ENCODE measurements at regions not wholly inside any gene's neighbourhood (a gene's known extent, or its start where the extent isn't known, plus 50 kb on each side); places are given as distances from the start of the nearest gene placed in this dataset.

DNA sequence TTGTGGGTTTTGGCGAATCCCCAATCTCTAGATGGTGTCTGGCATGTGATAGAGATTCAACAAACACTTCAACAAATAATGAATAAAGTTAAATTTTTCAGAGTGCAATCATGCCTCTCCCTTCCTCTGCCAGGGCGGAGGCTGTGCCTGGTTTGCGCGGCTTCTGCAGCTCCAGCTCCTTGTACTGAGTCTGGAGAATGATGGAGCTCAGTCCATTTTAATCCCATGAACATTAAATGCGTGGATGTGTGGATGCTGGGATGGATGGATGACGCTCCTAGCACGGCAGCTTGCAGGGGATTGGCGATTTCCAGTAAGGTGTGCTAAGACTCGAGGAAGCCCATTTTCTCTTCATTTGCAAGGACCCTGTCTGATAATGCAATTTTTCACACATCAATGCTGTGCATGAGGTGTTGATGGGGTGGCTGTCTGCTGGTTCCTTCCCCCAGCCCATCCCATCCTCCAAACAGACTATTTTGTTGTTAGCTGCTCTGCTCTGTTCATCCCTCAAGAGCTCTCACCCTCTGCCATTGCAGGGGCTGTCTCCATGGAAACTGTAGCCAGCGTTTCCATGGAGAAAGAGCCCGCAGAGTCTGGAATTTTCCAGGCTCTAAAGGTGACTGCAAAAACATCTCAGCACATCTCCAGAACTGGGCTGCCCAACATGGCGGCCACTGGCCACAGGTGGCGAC lies 92.6 kb upstream of the PEG3 start:
- intact Hi-C loops (cut with DNase I): no loop called here
- H3K9me3 ChIP-seq: peaks cover 0 to 7% of the 10 kb centered on the region in 2 donors
- no peak overlapping the region for H3K4me3 ChIP-seq
- no peak overlapping the region for H3K27ac ChIP-seq
- DNase-seq (ENCODE audit: low spot score in 2 of 2): no peak
- no peak for TF ChIP-seq CTCF (IDR thresholded peaks at IDR 0.05)
- no peaks in the 10 kb centered on the region for H3K36me3 ChIP-seq
- no peaks in the 10 kb centered on the region for H3K27me3 ChIP-seq
- H3K4me1 ChIP-seq: no peaks in the 10 kb centered on the region

- no peak for TF ChIP-seq CTCF (IDR thresholded peaks at IDR 0.05)
- H3K4me3 ChIP-seq: no peak overlapping the region
- peaks cover 0 to under 1% of the 10 kb centered on the region in 2 donors for H3K9me3 ChIP-seq
- intact Hi-C loops (cut with DNase I): no loop called here
- no peaks in the 10 kb centered on the region for H3K4me1 ChIP-seq
- H3K36me3 ChIP-seq: no peaks in the 10 kb centered on the region
- H3K27me3 ChIP-seq: no peaks in the 10 kb centered on the region
- no peak for DNase-seq (ENCODE audit: low spot score in 2 of 2)
- H3K27ac ChIP-seq: no peak overlapping the region
Observed at GRCh38 chr19:56934438-56935090, 94.0 kb upstream of the PEG3 start.

GRCh38 chr19:56939951-56940350 lies 99.4 kb upstream of the PEG3 start:
- Histone ChIP-seq H3K4me1 (no peaks in the 10 kb centered on the region), H3K9me3 (no peaks in the 10 kb centered on the region), H3K27me3 (no peaks in the 10 kb centered on the region), H3K4me3 (no peak overlapping the region), H3K27ac (no peak overlapping the region), H3K36me3 (no peaks in the 10 kb centered on the region)
- intact Hi-C loops (cut with DNase I): no loop called here
- DNase-seq (ENCODE audit: low spot score in 2 of 2): no peak
- no peak for TF ChIP-seq CTCF (IDR thresholded peaks at IDR 0.05)

- Histone ChIP-seq H3K9me3 (no peaks in the 10 kb centered on the region), H3K27ac (no peak overlapping the region)
Observed at GRCh38 chr19:56942756-56943155, 102.2 kb upstream of the PEG3 start.

GRCh38 chr19:56946159-56946558 lies 105.6 kb upstream of the PEG3 start:
- no peak for DNase-seq (ENCODE audit: low spot score in 2 of 2)
- Histone ChIP-seq H3K4me3 (no peak overlapping the region), H3K27ac (no peak overlapping the region), H3K9me3 (peaks cover 0 to 9% of the 10 kb centered on the region in 2 donors), H3K27me3 (no peaks in the 10 kb centered on the region), H3K36me3 (no peaks in the 10 kb centered on the region), H3K4me1 (no peaks in the 10 kb centered on the region)
- TF ChIP-seq CTCF (IDR thresholded peaks at IDR 0.05): no peak
- intact Hi-C loops (cut with DNase I): no loop called here

More at GRCh38 chr19:56942756-56943155, 102.2 kb upstream of the PEG3 start:
- H3K36me3 ChIP-seq: no peaks in the 10 kb centered on the region
- intact Hi-C loops (cut with DNase I): no loop called here
- H3K4me1 ChIP-seq: no peaks in the 10 kb centered on the region
- no peak overlapping the region for H3K4me3 ChIP-seq
- TF ChIP-seq CTCF (IDR thresholded peaks at IDR 0.05): no peak
- H3K27me3 ChIP-seq: no peaks in the 10 kb centered on the region
- peak in 1 of 2 donors; percentile 69 for DNase-seq (ENCODE audit: low spot score in 2 of 2)
